Mesendoderm (in vitro differentiated cells): ENCODE measurements at regions not wholly inside any gene's neighbourhood (a gene's known extent, or its start where the extent isn't known, plus 50 kb on each side); places are given as distances from the start of the nearest gene placed in this dataset.

Source experiments
- DNase-seq: peaks from one replicate; pipeline ENCODE4 v3.0.0; 2013
- H2AK5ac ChIP-seq: 2 replicates; pipeline ENCODE4 v1.6.1; 2013; ENCODE audit warnings: low read length, inconsistent platforms
- H2BK120ac ChIP-seq: 2 replicates; pipeline ENCODE4 v1.6.1; 2013; ENCODE audit warnings: low read depth, mild to moderate bottlenecking, low read length, moderate library complexity, mixed read lengths
- H2BK15ac ChIP-seq: replicated peaks from 2 replicates; pipeline ENCODE4 v1.6.1; 2013; ENCODE audit warnings: low read depth, mild to moderate bottlenecking, moderate library complexity
- H2BK5ac ChIP-seq: 2 replicates; pipeline ENCODE4 v1.6.1; 2013; ENCODE audit warnings: low read length, inconsistent platforms
- H3K18ac ChIP-seq: 2 replicates; pipeline ENCODE4 v1.6.1; 2013; ENCODE audit warnings: mild to moderate bottlenecking, low read length, mixed read lengths
- H3K23ac ChIP-seq: one replicate; pipeline ENCODE4 v1.6.1; 2013; ENCODE audit warnings: low read length
- H3K27ac ChIP-seq: 2 replicates; pipeline ENCODE4 v1.5.1; 2013; ENCODE audit warnings: low read depth, mild to moderate bottlenecking, inconsistent platforms, low read length, moderate library complexity
- H3K27me3 ChIP-seq: 2 replicates; pipeline ENCODE4 v1.6.1; 2013; ENCODE audit warnings: low read length, control low read depth, mild to moderate bottlenecking, inconsistent platforms; ENCODE audit not compliant: insufficient read depth, poor library complexity
- H3K36me3 ChIP-seq: 2 replicates; pipeline ENCODE4 v1.6.1; 2013; ENCODE audit warnings: low read length, inconsistent platforms; ENCODE audit not compliant: control insufficient read depth, insufficient read depth
- H3K4ac ChIP-seq: one replicate; pipeline ENCODE4 v1.6.1; 2013; ENCODE audit warnings: low read depth, mild to moderate bottlenecking, low read length, moderate library complexity
- H3K4me1 ChIP-seq: 2 replicates; pipeline ENCODE4 v1.6.1; 2013; ENCODE audit warnings: low read depth, low read length, inconsistent platforms; ENCODE audit not compliant: control insufficient read depth
- H3K4me2 ChIP-seq: 2 replicates; pipeline ENCODE4 v1.6.1; 2013; ENCODE audit warnings: low read length
- H3K4me3 ChIP-seq: 2 replicates; pipeline ENCODE4 v1.5.1; 2013; ENCODE audit warnings: mild to moderate bottlenecking, low read length
- H3K56ac ChIP-seq: one replicate; pipeline ENCODE4 v1.6.1; 2013; ENCODE audit warnings: low read length
- H3K79me1 ChIP-seq: 2 replicates; pipeline ENCODE4 v1.6.1; 2013; ENCODE audit warnings: low read length, inconsistent platforms
- H3K79me2 ChIP-seq: 2 replicates; pipeline ENCODE4 v1.6.1; 2013; ENCODE audit warnings: mild to moderate bottlenecking, low read length; ENCODE audit not compliant: control insufficient read depth, insufficient read depth
- H3K9ac ChIP-seq: 2 replicates; pipeline ENCODE4 v1.6.1; 2013; ENCODE audit warnings: low read length, inconsistent platforms
- H4K5ac ChIP-seq: one replicate; pipeline ENCODE4 v1.6.1; 2013; ENCODE audit warnings: low read length
- H4K8ac ChIP-seq: one replicate; pipeline ENCODE4 v1.6.1; 2013; ENCODE audit warnings: low read depth, mild to moderate bottlenecking, control low read depth, low read length, moderate library complexity
- WGBS: extraction: QIAGEN DNeasy Blood & Tissue Kit; methylation state at CpG from one replicate; pipeline ENCODE4 v1.1.7; 2013; ENCODE audit warnings: low lambda C conversion rate, missing lambda C conversion rate; ENCODE audit not compliant: insufficient coverage; ENCODE audit errors: extremely low coverage; 5-methylcytosine and 5-hydroxymethylcytosine counted together

DNA sequence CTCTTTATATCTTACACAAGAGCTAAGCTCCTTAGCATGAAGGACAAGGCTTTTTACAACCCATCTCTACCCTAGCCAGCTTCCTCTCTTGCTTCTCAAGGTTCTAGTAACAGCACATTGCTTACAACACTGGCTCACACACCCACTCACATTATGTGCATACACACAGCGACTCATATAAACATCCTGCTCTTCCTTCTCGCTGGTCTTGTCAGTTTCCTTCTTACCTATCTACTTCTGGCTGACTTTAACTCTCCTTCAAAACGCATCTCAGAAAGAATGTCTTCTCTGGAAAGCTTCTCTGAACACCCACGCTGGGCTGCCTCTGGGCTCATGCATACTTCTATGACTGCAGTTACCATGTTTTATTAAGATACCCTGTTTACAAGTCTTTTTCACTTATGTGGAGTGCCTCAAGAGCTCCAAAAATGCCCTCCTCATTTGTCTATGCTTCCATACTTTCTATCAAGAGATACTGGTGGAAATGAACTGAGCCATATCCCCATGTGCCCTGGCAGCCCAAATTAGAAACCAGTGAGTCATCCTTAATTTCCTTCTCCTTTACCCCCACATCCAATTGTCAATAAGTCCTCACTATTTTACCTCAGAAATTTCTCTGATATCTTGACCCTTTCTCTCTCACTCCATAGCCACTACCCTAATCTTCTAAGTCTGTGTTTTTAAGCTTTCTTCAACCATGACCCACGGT is 126.9 kb upstream of the KRAS start:
- H3K79me2 ChIP-seq, result no peaks in the 10 kb centered on the region
- H4K5ac ChIP-seq, result no peak overlapping the region
- no peak overlapping the region for H2BK5ac ChIP-seq
- WGBS, result no CpG with 5 or more reads among the region's 5 CpGs
- no peak overlapping the region for H3K18ac ChIP-seq
- no peak overlapping the region for H2AK5ac ChIP-seq
- no peak overlapping the region for H4K8ac ChIP-seq
- no peak overlapping the region for H3K4me3 ChIP-seq
- H3K36me3 ChIP-seq, result no peaks in the 10 kb centered on the region
- no peak overlapping the region for H3K56ac ChIP-seq
- H3K4me2 ChIP-seq, result no peak overlapping the region
- no peak overlapping the region for H2BK15ac ChIP-seq
- no peak overlapping the region for H2BK120ac ChIP-seq
- H3K4ac ChIP-seq, result no peak overlapping the region
- H3K79me1 ChIP-seq, result no peaks in the 10 kb centered on the region
- DNase-seq, result peak; percentile 21
- no peaks in the 10 kb centered on the region for H3K27me3 ChIP-seq
- H3K9ac ChIP-seq, result no peak overlapping the region
- H3K4me1 ChIP-seq, result no peaks in the 10 kb centered on the region
- H3K27ac ChIP-seq, result no peak overlapping the region
- H3K23ac ChIP-seq, result no peak overlapping the region

DNA sequence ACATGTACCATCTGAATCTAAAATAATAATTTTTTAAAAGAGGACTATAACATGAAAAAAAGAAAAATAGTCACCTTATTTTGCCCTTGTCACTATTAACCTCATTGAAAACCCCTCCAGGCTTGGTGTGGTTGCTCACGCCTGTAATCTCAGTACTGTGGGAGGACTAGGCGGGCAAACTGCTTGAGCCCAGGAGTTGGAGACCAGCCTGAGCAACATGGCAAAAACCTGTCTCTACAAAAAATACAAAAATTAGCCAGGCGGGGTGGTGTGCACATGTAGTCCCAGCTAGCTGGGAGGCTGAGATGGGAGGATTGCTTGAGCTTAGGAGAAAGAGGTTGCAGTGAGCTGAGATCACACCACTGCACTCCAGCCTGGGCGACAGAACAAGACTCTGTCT is 126.3 kb upstream of the KRAS start:
- Histone ChIP-seq H3K4me2 (no peak overlapping the region), H3K36me3 (no peaks in the 10 kb centered on the region), H4K8ac (no peak overlapping the region), H2AK5ac (no peak overlapping the region), H3K79me2 (no peaks in the 10 kb centered on the region), H3K4me1 (no peaks in the 10 kb centered on the region), H3K4ac (no peak overlapping the region), H3K9ac (no peak overlapping the region), H3K18ac (no peak overlapping the region), H2BK15ac (no peak overlapping the region), H3K79me1 (no peaks in the 10 kb centered on the region), H3K27me3 (no peaks in the 10 kb centered on the region), H3K27ac (no peak overlapping the region), H3K56ac (no peak overlapping the region), H3K4me3 (no peak overlapping the region), H3K23ac (no peak overlapping the region), H4K5ac (no peak overlapping the region), H2BK5ac (no peak overlapping the region), H2BK120ac (no peak overlapping the region)
- WGBS, result no CpG with 5 or more reads among the region's 4 CpGs
- DNase-seq, result no peak

DNA sequence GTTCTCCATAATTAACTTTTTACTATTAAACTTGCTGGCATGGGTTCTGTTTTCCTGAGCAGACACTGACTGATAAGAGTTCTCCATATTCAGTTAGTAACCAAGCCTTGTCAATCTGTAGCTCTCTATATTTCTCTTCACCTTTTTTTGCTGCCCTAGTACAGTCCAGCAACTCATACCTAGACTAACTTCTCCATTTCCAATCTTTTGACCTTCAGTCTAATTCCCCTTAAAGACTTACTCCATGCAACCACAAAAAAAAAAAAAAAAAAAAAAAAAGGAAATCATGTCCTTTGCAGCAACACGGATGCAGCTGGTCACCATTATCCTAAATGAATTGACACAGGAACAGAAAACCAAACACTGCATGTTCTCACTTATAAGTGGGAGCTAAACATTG is 125.7 kb upstream of the KRAS start:
- H3K4ac ChIP-seq, result no peak overlapping the region
- no peak overlapping the region for H3K56ac ChIP-seq
- H3K36me3 ChIP-seq, result no peaks in the 10 kb centered on the region
- H2BK5ac ChIP-seq, result no peak overlapping the region
- no peaks in the 10 kb centered on the region for H3K79me1 ChIP-seq
- no peak overlapping the region for H4K5ac ChIP-seq
- H3K18ac ChIP-seq, result no peak overlapping the region
- no peak overlapping the region for H2BK15ac ChIP-seq
- no peak overlapping the region for H3K4me2 ChIP-seq
- H3K23ac ChIP-seq, result no peak overlapping the region
- no peaks in the 10 kb centered on the region for H3K79me2 ChIP-seq
- no peak overlapping the region for H3K27ac ChIP-seq
- no peak overlapping the region for H2AK5ac ChIP-seq
- H4K8ac ChIP-seq, result no peak overlapping the region
- DNase-seq, result no peak
- H3K4me3 ChIP-seq, result no peak overlapping the region
- H2BK120ac ChIP-seq, result no peak overlapping the region
- no peak overlapping the region for H3K9ac ChIP-seq
- whole genome bisulfite sequencing, result no CpG with 5 or more reads among the region's 1 CpG
- no peaks in the 10 kb centered on the region for H3K4me1 ChIP-seq
- no peaks in the 10 kb centered on the region for H3K27me3 ChIP-seq

DNA sequence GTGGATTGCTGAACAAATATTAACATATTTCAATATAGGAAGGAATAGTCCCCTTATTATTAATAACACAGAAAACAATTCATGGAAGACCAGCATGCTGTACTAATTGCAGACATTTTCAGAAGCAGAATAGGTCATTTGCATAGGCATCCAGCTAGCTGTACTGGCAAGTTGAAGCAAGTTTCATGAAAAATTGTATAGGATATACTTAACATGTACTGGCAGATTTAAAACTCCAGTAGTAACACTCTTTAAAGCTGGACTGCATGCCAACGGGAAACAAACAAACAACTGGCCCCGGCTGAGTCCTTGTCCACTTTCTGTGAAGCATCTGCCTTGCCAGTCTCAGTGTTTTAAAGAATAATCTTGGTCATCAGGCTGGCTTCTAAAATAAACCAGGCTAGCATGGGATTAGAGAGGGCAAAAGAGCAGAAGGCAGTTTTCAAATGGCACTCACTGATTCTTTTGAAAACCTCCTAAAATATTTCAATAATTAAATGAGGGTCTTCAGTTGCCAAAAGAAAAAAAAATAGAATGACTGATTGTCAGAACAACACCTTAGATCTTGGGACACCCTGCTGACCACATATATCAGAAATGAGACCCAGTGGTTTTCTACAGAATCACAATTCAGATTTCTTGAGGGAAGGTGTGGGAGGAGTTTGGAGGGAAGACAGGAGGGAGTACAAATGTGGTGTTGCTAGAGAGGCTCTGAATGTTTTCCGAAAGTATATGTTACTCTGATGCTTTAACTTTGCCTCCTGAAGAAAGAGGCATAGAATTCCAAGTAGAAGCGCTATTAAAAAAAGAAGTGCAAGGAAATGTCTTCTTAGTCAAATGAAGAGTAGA is 122.5 kb upstream of the KRAS start:
- no peak overlapping the region for H3K9ac ChIP-seq
- no peaks in the 10 kb centered on the region for H3K36me3 ChIP-seq
- no peak overlapping the region for H2BK5ac ChIP-seq
- no peak overlapping the region for H3K23ac ChIP-seq
- no peak overlapping the region for H2BK120ac ChIP-seq
- no peak overlapping the region for H4K8ac ChIP-seq
- H3K27ac ChIP-seq, result no peak overlapping the region
- no peak overlapping the region for H3K18ac ChIP-seq
- H3K4ac ChIP-seq, result no peak overlapping the region
- no peaks in the 10 kb centered on the region for H3K4me1 ChIP-seq
- H3K4me2 ChIP-seq, result no peak overlapping the region
- H3K79me2 ChIP-seq, result no peaks in the 10 kb centered on the region
- no peaks in the 10 kb centered on the region for H3K27me3 ChIP-seq
- no CpG with 5 or more reads among the region's 4 CpGs for WGBS
- H2BK15ac ChIP-seq, result no peak overlapping the region
- H3K56ac ChIP-seq, result no peak overlapping the region
- no peak overlapping the region for H2AK5ac ChIP-seq
- H3K79me1 ChIP-seq, result no peaks in the 10 kb centered on the region
- no peak overlapping the region for H4K5ac ChIP-seq
- no peak for DNase-seq
- no peak overlapping the region for H3K4me3 ChIP-seq

DNA sequence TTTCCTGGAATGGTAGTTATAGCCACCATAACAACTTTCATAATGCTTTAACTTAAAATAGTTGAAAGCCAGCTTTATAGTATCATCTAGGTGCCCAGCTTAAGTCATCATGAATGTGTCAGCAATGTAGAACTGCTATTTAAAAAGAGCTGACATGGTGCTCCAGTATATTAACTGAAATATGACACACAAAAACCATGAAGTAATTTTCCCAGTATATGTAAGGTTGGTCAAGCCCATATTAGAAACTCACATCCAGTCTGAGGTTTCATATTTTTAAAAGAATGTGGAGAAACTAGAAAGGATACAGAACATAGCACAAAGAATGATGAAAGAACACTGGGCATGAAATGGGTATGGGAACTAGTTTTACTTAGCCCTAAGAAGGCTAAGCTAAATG is 121.3 kb upstream of the KRAS start:
- Histone ChIP-seq H3K79me1 (no peaks in the 10 kb centered on the region), H3K4ac (no peak overlapping the region), H3K4me3 (no peak overlapping the region), H3K4me1 (no peaks in the 10 kb centered on the region), H3K4me2 (no peak overlapping the region), H3K56ac (no peak overlapping the region), H3K23ac (no peak overlapping the region), H2AK5ac (no peak overlapping the region), H3K27me3 (no peaks in the 10 kb centered on the region), H2BK15ac (no peak overlapping the region), H3K9ac (no peak overlapping the region), H4K5ac (no peak overlapping the region), H3K27ac (no peak overlapping the region), H2BK120ac (no peak overlapping the region), H3K36me3 (no peaks in the 10 kb centered on the region), H3K18ac (no peak overlapping the region), H4K8ac (no peak overlapping the region), H2BK5ac (no peak overlapping the region), H3K79me2 (no peaks in the 10 kb centered on the region)
- no peak for DNase-seq

DNA sequence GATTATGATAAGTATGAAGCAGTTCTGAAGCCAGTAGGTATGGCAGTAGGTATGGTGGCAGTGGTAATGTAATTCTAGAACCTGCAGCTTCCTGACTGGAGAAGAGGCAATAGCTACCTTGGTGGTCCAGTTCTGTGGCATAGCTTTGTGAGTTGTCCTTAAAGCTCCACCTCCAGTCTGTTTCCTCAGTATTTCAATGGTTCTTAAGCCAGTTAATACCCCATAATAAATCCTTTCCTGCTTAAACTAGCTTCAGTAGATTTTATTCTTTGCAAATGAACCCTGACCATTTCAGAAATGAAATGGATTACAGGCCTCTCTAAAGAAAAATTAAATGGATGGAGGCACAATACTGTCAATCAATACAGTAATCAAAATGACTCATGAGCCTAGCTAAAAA is 117.8 kb upstream of the KRAS start:
- no peaks in the 10 kb centered on the region for H3K36me3 ChIP-seq
- no peaks in the 10 kb centered on the region for H3K79me1 ChIP-seq
- H4K8ac ChIP-seq, result no peak overlapping the region
- no peaks in the 10 kb centered on the region for H3K4me1 ChIP-seq
- no peak overlapping the region for H3K27ac ChIP-seq
- H3K4me2 ChIP-seq, result no peak overlapping the region
- no peak overlapping the region for H3K4me3 ChIP-seq
- no peak overlapping the region for H3K9ac ChIP-seq
- no peak overlapping the region for H3K23ac ChIP-seq
- no peak overlapping the region for H3K56ac ChIP-seq
- no peak overlapping the region for H2BK120ac ChIP-seq
- H3K79me2 ChIP-seq, result no peaks in the 10 kb centered on the region
- H3K4ac ChIP-seq, result no peak overlapping the region
- H2BK5ac ChIP-seq, result no peak overlapping the region
- no peak for DNase-seq
- no peak overlapping the region for H3K18ac ChIP-seq
- H4K5ac ChIP-seq, result no peak overlapping the region
- no peaks in the 10 kb centered on the region for H3K27me3 ChIP-seq
- no peak overlapping the region for H2BK15ac ChIP-seq
- no peak overlapping the region for H2AK5ac ChIP-seq
